AG04450 (cell line): ENCODE measurements at regions not wholly inside any gene's neighbourhood (a gene's known extent, or its start where the extent isn't known, plus 50 kb on each side); places are given as distances from the start of the nearest gene placed in this dataset.

Source experiments
- CTCF ChIA-PET: fragments of 300-600, 350-600 bp; formaldehyde crosslinking; extraction: SDS; loops from one replicate; lab custom pipeline; 2022; ENCODE audit warnings: antibody characterized with exemption, inconsistent platforms; lab: Charles Lee
- POLR2A ChIA-PET: fragments of 350-600 bp; formaldehyde crosslinking; extraction: SDS; loops from one replicate; lab custom pipeline; 2021; ENCODE audit warnings: antibody characterized with exemption, inconsistent platforms; lab: Yijun Ruan, JAX
- DNase-seq: peaks from one replicate; pipeline ENCODE4 v3.0.0-alpha.2; 2011; ENCODE audit warnings: low read depth, low spot score
- H3K27ac ChIP-seq: one replicate; pipeline ENCODE4 v1.5.1; 2012; ENCODE audit warnings: low read depth, low read length, control low read depth
- H3K27me3 ChIP-seq: one replicate; pipeline ENCODE4 v1.6.0; 2012; ENCODE audit warnings: low read length; ENCODE audit not compliant: control insufficient read depth, insufficient read depth
- H3K4me3 ChIP-seq: 2 replicates; pipeline ENCODE4 v1.5.1; 2011; ENCODE audit warnings: mild to moderate bottlenecking, low read depth, low read length, control low read depth
- H3K9me3 ChIP-seq: 2 replicates; pipeline ENCODE4 v1.5.1; 2012; ENCODE audit warnings: low read length; ENCODE audit not compliant: control insufficient read depth, insufficient read depth
- CTCF ChIP-seq: IDR thresholded peaks from 2 replicates; pipeline ENCODE4 v1.5.1; 2011; ENCODE audit warnings: low read depth, low read length, control low read depth, inconsistent platforms

- Histone ChIP-seq H3K9me3 (peaks cover 3% of the 10 kb centered on the region; the same call in 1 of the 2 replicates), H3K27me3 (no peaks in the 10 kb centered on the region), H3K27ac (no peak overlapping the region), H3K4me3 (no peak overlapping the region)
- no peak for TF ChIP-seq CTCF
- POLR2A ChIA-PET: no interaction called here
- CTCF ChIA-PET: no interaction called here
- DNase-seq: no peak
Observed at GRCh38 chr9:73896061-73896460, 601.1 kb upstream of the RORB start.

- no peak for TF ChIP-seq CTCF
- no peak overlapping the region for H3K27ac ChIP-seq
- no peak for DNase-seq
- ChIA-PET CTCF (no interaction called here), POLR2A (no interaction called here)
- no peaks in the 10 kb centered on the region; the same call in none of the 2 replicates for H3K9me3 ChIP-seq
- no peaks in the 10 kb centered on the region for H3K27me3 ChIP-seq
- H3K4me3 ChIP-seq: no peak overlapping the region
Observed at GRCh38 chr9:73906671-73907070, 590.5 kb upstream of the RORB start.

GRCh38 chr9:73911804-73912203, 585.3 kb upstream of the RORB start:
- H3K27me3 ChIP-seq: no peaks in the 10 kb centered on the region
- no peak for TF ChIP-seq CTCF
- peaks cover 5% of the 10 kb centered on the region for H3K9me3 ChIP-seq
- DNase-seq: no peak
- ChIA-PET POLR2A (no interaction called here), CTCF (no interaction called here)
- H3K4me3 ChIP-seq: no peak overlapping the region
- no peak overlapping the region for H3K27ac ChIP-seq

DNA sequence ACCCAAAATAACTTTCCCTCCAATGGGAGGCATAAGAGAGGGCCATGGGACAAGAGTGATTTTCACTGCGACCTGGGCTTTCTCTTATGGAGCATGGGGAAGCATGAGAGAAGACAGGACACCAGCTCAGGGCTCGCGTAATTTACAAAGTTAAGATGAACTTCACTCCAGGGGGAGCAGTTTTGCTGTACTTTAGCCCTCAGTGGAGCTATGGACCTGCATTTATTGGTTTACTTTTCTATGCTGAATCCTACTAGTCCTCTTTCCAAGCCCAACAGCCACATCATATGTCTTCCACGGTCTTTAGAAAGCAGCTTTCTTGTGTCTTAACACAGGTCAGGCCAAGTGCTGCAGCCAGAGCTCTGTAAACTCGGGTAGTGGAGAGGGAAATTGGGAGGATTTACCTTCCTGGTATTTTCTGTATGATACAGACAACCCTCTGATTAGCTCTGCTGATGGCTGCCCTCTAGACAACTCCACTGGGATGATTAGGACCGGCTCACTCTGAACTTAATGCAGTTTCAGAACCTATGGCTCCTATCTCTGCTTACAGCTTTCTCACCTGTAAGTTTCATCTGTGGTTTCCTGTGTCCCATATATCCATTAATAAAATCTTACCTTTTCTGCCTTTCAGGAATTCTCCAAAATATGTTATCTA, 581.0 kb upstream of the RORB start:
- H3K9me3 ChIP-seq: peaks cover 12% of the 10 kb centered on the region
- ChIA-PET POLR2A (no interaction called here), CTCF (no interaction called here)
- no peak overlapping the region for H3K4me3 ChIP-seq
- DNase-seq: no peak
- no peak for TF ChIP-seq CTCF
- no peak overlapping the region for H3K27ac ChIP-seq
- H3K27me3 ChIP-seq: no peaks in the 10 kb centered on the region

- CTCF ChIA-PET: no interaction called here
Observed at GRCh38 chr9:73919712-73920111, 577.4 kb upstream of the RORB start.

More at GRCh38 chr9:73919712-73920111, 577.4 kb upstream of the RORB start:
- Histone ChIP-seq H3K27ac (no peak overlapping the region), H3K27me3 (no peaks in the 10 kb centered on the region), H3K9me3 (peaks cover 12% of the 10 kb centered on the region), H3K4me3 (no peak overlapping the region)
- POLR2A ChIA-PET: no interaction called here
- no peak for DNase-seq
- TF ChIP-seq CTCF: no peak
